GM23338 (cell line): ENCODE measurements at regions not wholly inside any gene's neighbourhood (a gene's known extent, or its start where the extent isn't known, plus 50 kb on each side); places are given as distances from the start of the nearest gene placed in this dataset.

Experiments used
- CTCF ChIP-seq, 2 experiments: fragments of 200-600 bp in 1 of 2; sonication (generic) in 1 of 2; conservative IDR thresholded peaks; 2 replicates each; pipeline versions ENCODE4 v1.5.1 to v1.6.1; 2016 to 2017; ENCODE audit warnings: antibody characterized with exemption in 2 of 2, low read depth in 2 of 2, mild to moderate bottlenecking in 2 of 2, moderate library complexity in 1 of 2
- ETS1 ChIP-seq: IDR thresholded peaks from 2 replicates; pipeline ENCODE4 v1.6.1; 2016; ENCODE audit warnings: antibody characterized with exemption
- EZH2 ChIP-seq: fragments of 200-600 bp; sonication (generic); IDR thresholded peaks from one replicate; pipeline ENCODE4 v1.8.0; 2017; ENCODE audit warnings: antibody characterized with exemption, mild to moderate bottlenecking, low read depth; ENCODE audit not compliant: unreplicated experiment
- EZH2phosphoT487 ChIP-seq: fragments of 200-600 bp; sonication (generic); IDR thresholded peaks from one replicate; pipeline ENCODE4 v1.8.1; 2018; ENCODE audit warnings: antibody characterized with exemption; ENCODE audit not compliant: unreplicated experiment
- JUNB ChIP-seq: IDR thresholded peaks from one replicate; pipeline ENCODE4 v1.6.1; 2016; ENCODE audit warnings: antibody characterized with exemption; ENCODE audit not compliant: unreplicated experiment
- POLR2AphosphoS5 ChIP-seq: IDR thresholded peaks from 2 replicates; pipeline ENCODE4 v1.6.1; 2016; ENCODE audit warnings: antibody characterized with exemption, low read depth
- REST ChIP-seq: IDR thresholded peaks from one replicate; pipeline ENCODE4 v1.6.1; 2018; ENCODE audit warnings: antibody characterized with exemption; ENCODE audit not compliant: unreplicated experiment
- ZNF114 ChIP-seq: fragments of 250-450 bp; sonication (Bioruptor Pico); IDR thresholded peaks from 2 replicates; pipeline ENCODE4 v1.5.0; 2020; ENCODE audit warnings: mild to moderate bottlenecking, moderate library complexity
- ZNF331 ChIP-seq: fragments of 250-450 bp; sonication (Bioruptor Pico); IDR thresholded peaks from 2 replicates; pipeline ENCODE4 v1.5.0; 2020; ENCODE audit warnings: low read depth, mild to moderate bottlenecking, moderate library complexity

- TF ChIP-seq CTCF (conservative IDR thresholded peaks at IDR 0.05; ENCODE audit: low read depth in 2 of 2) (no peak), REST (no peak), ETS1 (no peak), EZH2phosphoT487 (no peak), EZH2 (no peak), POLR2AphosphoS5 (no peak), ZNF331 (no peak), JUNB (no peak), ZNF114 (CRISPR knock-in tag) (no peak)
Measured at GRCh38 chr4:87915621-87916020, 59.9 kb upstream of the SPP1 start.
